EL (cell line): ENCODE measurements at regions not wholly inside any gene's neighbourhood (a gene's known extent, or its start where the extent isn't known, plus 50 kb on each side); places are given as distances from the start of the nearest gene placed in this dataset.

Experiments
- DNase-seq: peaks from one replicate; pipeline ENCODE4 v3.0.0-alpha.2; 2016

- no peak for DNase-seq
Measured at GRCh38 chr3:69435274-69436265, 49.7 kb upstream of the FRMD4B start.
